ENCODE measurements at regions not wholly inside any gene's neighbourhood (a gene's known extent, or its start where the extent isn't known, plus 50 kb on each side); places are given as distances from the start of the nearest gene placed in this dataset.

- TF ChIP-seq ARNTL (CRISPR knock-in tag; IDR thresholded peaks at IDR 0.05; ENCODE audit: borderline replicate concordance, low read depth) = no peak
- TF ChIP-seq PATZ1 (CRISPR knock-in tag; IDR thresholded peaks at IDR 0.05; ENCODE audit: borderline replicate concordance) = no peak
- no peak for TF ChIP-seq RARB (CRISPR knock-in tag; IDR thresholded peaks at IDR 0.05)
- no peak for TF ChIP-seq ZNF70 (CRISPR knock-in tag; IDR thresholded peaks at IDR 0.05)
- no peak for TF ChIP-seq ZFP30 (CRISPR knock-in tag; IDR thresholded peaks at IDR 0.05)
- TF ChIP-seq CSDC2 (CRISPR knock-in tag; IDR thresholded peaks at IDR 0.05) = no peak
- TF ChIP-seq PPARA (CRISPR knock-in tag; IDR thresholded peaks at IDR 0.05; ENCODE audit: borderline replicate concordance) = no peak
- TF ChIP-seq TCF4 (CRISPR knock-in tag; IDR thresholded peaks at IDR 0.05; ENCODE audit: borderline replicate concordance) = no peak
- no peak for TF ChIP-seq ZNF565 (CRISPR knock-in tag; conservative IDR thresholded peaks at IDR 0.05; ENCODE audit: low read depth)
- TF ChIP-seq CREB5 (CRISPR knock-in tag; IDR thresholded peaks at IDR 0.05; ENCODE audit: low read depth) = no peak
- no peak for TF ChIP-seq TOX (CRISPR knock-in tag; IDR thresholded peaks at IDR 0.05; ENCODE audit: borderline replicate concordance)
- no peak for TF ChIP-seq ZC3H10 (CRISPR knock-in tag; IDR thresholded peaks at IDR 0.05)
- TF ChIP-seq ZNF8 (CRISPR knock-in tag; IDR thresholded peaks at IDR 0.05) = no peak
These were observed 440.0 kb downstream of the DNAJB9 start for GRCh38 chr7:109009636-109010035.

All from SK-N-SH treated with all-trans-retinoic acid at 6 μM for 48 hours (cell line).